ENCODE measurements at regions not wholly inside any gene's neighbourhood (a gene's known extent, or its start where the extent isn't known, plus 50 kb on each side); places are given as distances from the start of the nearest gene placed in this dataset.

- TF ChIP-seq CTCF (IDR thresholded peaks at IDR 0.05 in 8 of 11, conservative IDR thresholded peaks at IDR 0.05 in 3 of 11) (no peak), POLR2AphosphoS5 (IDR thresholded peaks at IDR 0.05) (no peak)
Observed at GRCh38 chr14:61636291-61636690, 59.0 kb upstream of the HIF1A start.

Measured in spleen (tissue), 7 donors.